Cardiac fibroblast (primary cell): ENCODE measurements at regions not wholly inside any gene's neighbourhood (a gene's known extent, or its start where the extent isn't known, plus 50 kb on each side); places are given as distances from the start of the nearest gene placed in this dataset.
A peak's percentile ranks its signal among the peaks of the same experiment; 100 is the strongest.

Experiments used
- DNase-seq, 2 donors: peaks; one replicate each; pipeline versions ENCODE4 v3.0.0 to v3.0.0-alpha.2; 2010; ENCODE audit warnings: low read depth in 2 of 2
- H3K4me3 ChIP-seq, 2 donors: replicated peaks in 1 of 2; 1 replicate in 1 of 2; 2 replicates in 1 of 2; pipeline ENCODE4 v1.5.1; 2011; ENCODE audit warnings: low read depth in 2 of 2, low read length in 2 of 2, mild to moderate bottlenecking in 2 of 2, moderate library complexity in 1 of 2
- TF ChIP-seq, protein P1 (sequence below): IDR thresholded peaks from one replicate; pipeline ENCODE4 v1.5.1; 2011; ENCODE audit warnings: low read depth, mild to moderate bottlenecking, low read length, inconsistent platforms

DNA sequence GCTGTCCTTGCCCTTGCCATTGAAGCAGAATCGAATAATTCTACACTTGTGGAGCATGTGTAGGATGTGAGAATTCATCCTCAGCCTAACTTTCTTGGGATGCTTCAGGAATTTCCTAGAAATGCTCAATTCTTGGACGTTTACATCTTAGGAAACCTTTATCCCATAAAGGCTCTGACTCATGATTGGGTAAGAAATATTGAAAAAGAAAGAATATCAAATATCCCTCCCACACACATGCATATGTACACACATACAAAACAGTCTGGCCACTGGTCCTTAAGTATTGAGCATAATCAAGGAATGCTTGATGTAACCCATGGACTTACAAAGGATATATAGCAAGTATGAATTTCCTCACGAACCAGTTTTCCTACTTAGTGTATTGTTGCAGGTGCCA, 83.9 kb upstream of the IPO9 start:
- peak; percentile 83 to 84 for DNase-seq
- H3K4me3 ChIP-seq, result no peak overlapping the region
- TF ChIP-seq, protein P1, sequence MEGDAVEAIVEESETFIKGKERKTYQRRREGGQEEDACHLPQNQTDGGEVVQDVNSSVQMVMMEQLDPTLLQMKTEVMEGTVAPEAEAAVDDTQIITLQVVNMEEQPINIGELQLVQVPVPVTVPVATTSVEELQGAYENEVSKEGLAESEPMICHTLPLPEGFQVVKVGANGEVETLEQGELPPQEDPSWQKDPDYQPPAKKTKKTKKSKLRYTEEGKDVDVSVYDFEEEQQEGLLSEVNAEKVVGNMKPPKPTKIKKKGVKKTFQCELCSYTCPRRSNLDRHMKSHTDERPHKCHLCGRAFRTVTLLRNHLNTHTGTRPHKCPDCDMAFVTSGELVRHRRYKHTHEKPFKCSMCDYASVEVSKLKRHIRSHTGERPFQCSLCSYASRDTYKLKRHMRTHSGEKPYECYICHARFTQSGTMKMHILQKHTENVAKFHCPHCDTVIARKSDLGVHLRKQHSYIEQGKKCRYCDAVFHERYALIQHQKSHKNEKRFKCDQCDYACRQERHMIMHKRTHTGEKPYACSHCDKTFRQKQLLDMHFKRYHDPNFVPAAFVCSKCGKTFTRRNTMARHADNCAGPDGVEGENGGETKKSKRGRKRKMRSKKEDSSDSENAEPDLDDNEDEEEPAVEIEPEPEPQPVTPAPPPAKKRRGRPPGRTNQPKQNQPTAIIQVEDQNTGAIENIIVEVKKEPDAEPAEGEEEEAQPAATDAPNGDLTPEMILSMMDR, result no peak

- DNase-seq, result no peak
- H3K4me3 ChIP-seq, result no peak overlapping the region
- TF ChIP-seq, protein P1, result no peak
These were observed 82.8 kb upstream of the IPO9 start for GRCh38 chr1:201746156-201746555.

- TF ChIP-seq, protein P1, result no peak
- H3K4me3 ChIP-seq, result no peak overlapping the region
These were observed 81.7 kb upstream of the IPO9 start for GRCh38 chr1:201747261-201747660.

DNA sequence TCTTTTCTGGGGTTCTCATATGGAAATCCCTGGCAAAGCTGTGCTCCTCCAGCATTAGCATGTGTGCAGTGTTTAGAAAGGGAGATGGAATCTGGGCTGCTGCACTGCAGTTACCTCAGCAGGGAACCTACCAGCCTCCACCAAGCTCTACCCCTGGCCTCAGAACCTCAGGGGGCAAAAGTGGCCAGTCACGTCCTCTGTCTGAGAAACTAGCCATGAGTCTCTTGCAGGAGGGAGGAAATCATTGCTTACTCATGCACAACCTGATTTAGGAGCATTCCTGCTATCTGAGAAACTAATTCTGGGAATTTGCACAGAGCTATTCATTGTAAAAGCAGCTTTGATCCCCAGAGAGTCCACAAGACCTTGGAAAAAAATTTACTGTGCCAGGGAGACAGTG, 80.6 kb upstream of the IPO9 start:
- no peak overlapping the region for H3K4me3 ChIP-seq
- TF ChIP-seq, protein P1, result no peak
- peak; percentile 87 to 96 for DNase-seq

More at GRCh38 chr1:201747261-201747660, 81.7 kb upstream of the IPO9 start:
- no peak for DNase-seq

DNA sequence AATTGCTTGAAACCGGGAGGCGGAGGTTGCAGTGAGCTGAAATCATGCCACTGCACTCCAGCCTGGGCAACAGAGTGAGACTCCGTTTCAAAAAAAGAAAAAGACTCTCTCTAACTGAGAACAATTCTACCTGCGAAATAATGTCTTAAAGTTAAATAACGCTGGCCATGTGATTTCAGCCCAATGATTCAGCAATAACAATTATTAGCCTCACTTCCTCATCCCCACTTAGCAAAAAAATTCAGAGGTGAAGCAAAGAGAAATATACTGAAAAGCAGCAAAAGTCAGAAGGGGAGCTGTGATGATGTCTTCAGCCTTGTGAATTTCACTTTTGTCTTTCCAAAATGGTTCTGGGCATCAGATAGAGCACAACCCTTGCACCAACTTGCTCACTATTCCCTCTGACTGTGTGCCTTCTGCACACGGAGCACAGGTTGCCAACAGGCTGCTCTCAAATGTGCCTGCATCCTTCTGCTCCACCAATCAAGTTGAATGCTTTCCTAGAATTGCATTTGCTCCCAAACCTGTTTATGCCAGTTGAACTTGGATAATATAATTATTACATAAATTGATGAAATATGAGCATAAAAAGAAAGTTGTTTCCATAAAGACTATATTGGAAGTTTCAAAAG, 79.8 kb upstream of the IPO9 start:
- TF ChIP-seq, protein P1, result no peak
- DNase-seq, result no peak
- no peak overlapping the region for H3K4me3 ChIP-seq

- peak in 1 of 2 donors; percentile 53 for DNase-seq
- TF ChIP-seq, protein P1, result no peak
- H3K4me3 ChIP-seq, result no peak overlapping the region
These were observed 78.8 kb upstream of the IPO9 start for GRCh38 chr1:201750120-201750519.

DNA sequence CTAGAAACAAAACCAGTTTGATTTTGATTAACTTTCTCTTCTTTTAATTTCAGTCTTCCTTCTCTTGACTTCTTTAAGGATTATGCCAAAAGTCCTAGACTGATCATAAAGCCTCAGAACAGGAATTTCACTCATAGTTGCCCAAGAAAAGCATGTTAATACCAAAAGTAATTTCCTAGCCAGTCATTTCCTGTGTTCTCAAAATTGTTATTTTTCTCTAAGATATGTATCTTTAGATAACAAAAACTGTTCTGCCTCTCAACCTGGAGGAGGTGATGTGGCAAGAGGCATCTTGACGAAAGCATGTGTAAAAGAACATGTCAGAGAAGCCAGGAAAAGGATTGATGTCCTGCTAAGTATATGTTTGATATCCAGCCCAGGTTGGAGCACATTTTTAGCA, 78.0 kb upstream of the IPO9 start:
- TF ChIP-seq, protein P1, result no peak
- no peak overlapping the region for H3K4me3 ChIP-seq
- DNase-seq, result peak; percentile 74 to 92
